HepG2 (cell line): ENCODE measurements at regions not wholly inside any gene's neighbourhood (a gene's known extent, or its start where the extent isn't known, plus 50 kb on each side); places are given as distances from the start of the nearest gene placed in this dataset.
A peak's percentile ranks its signal among the peaks of the same experiment; 100 is the strongest.

Experiments
- DMAP1 ChIP-seq: IDR thresholded peaks from 2 replicates; pipeline ENCODE4 v1.6.1; 2016
- FOSL2 ChIP-seq: sonication (generic); formaldehyde crosslinking; IDR thresholded peaks from 2 replicates; pipeline ENCODE4 v1.4.0; 2020; ENCODE audit warnings: missing genetic modification reagents
- HNRNPUL1 ChIP-seq: fragments of 200-400 bp; formaldehyde crosslinking; IDR thresholded peaks from 2 replicates; pipeline ENCODE4 v1.6.1; 2017; ENCODE audit warnings: low read depth, mild to moderate bottlenecking, low read length, moderate library complexity
- IKZF5 ChIP-seq: IDR thresholded peaks from 2 replicates; pipeline ENCODE4 v1.6.1; 2018; ENCODE audit warnings: missing genetic modification reagents, mild to moderate bottlenecking, missing compliant biosample characterization
- RERE ChIP-seq: IDR thresholded peaks from 2 replicates; pipeline ENCODE4 v1.6.1; 2016; ENCODE audit warnings: low read depth, missing genetic modification reagents, missing compliant biosample characterization
- SETDB1 ChIP-seq: sonication (generic); formaldehyde crosslinking; IDR thresholded peaks from 2 replicates; pipeline ENCODE4 v1.5.1; 2020; ENCODE audit warnings: missing genetic modification reagents, mild to moderate bottlenecking, borderline replicate concordance
- SIX4 ChIP-seq: sonication (generic); formaldehyde crosslinking; IDR thresholded peaks from 2 replicates; pipeline ENCODE4 v1.4.0; 2020; ENCODE audit warnings: missing genetic modification reagents
- ZBTB40 ChIP-seq, 2 experiments: fragments of 450-650 bp in 1 of 2; sonication (generic) in 1 of 2; formaldehyde crosslinking in 1 of 2; IDR thresholded peaks; 2 replicates each; pipeline versions ENCODE4 v1.6.1 to v1.8.0; 2016 to 2022; ENCODE audit warnings: antibody characterized with exemption in 1 of 2, mild to moderate bottlenecking in 1 of 2, missing genetic modification reagents in 1 of 2
- ZMYM4 ChIP-seq: sonication (generic); formaldehyde crosslinking; IDR thresholded peaks from 2 replicates; pipeline ENCODE4 v1.8.1; 2023; ENCODE audit warnings: mild to moderate bottlenecking, missing genetic modification reagents

- TF ChIP-seq IKZF5, result no peak
- TF ChIP-seq SIX4, result peak; percentile 90
- no peak for TF ChIP-seq HNRNPUL1
- no peak for TF ChIP-seq ZBTB40 (IDR thresholded peaks at IDR 0.05)
- TF ChIP-seq ZBTB40 (CRISPR knock-in tag; IDR thresholded peaks at IDR 0.05), result no peak
- peak; percentile 80 for TF ChIP-seq ZMYM4 (CRISPR knock-in tag)
- peak; percentile 14; the same call in 1 of the 2 replicates for TF ChIP-seq FOSL2 (CRISPR knock-in tag)
- 0 out of 2 replicates have a peak, but pooled peaks have one; percentile 33 for TF ChIP-seq DMAP1 (CRISPR knock-in tag)
- no peak for TF ChIP-seq SETDB1 (CRISPR knock-in tag)
- no peak for TF ChIP-seq RERE
Observed at GRCh38 chr9:6080154-6080716, 64.8 kb upstream of the RANBP6 start (continued).
